ENCODE measurements at regions not wholly inside any gene's neighbourhood (a gene's known extent, or its start where the extent isn't known, plus 50 kb on each side); places are given as distances from the start of the nearest gene placed in this dataset.

- H3K27me3 ChIP-seq (ENCODE audit: control insufficient read depth, insufficient read depth), result no peaks in the 10 kb centered on the region
- no peaks in the 10 kb centered on the region for H3K9me3 ChIP-seq (ENCODE audit: control insufficient read depth, low read length)
- intact Hi-C loops (cut with DNase I), result no loop called here
- no peaks in the 10 kb centered on the region for H3K4me1 ChIP-seq (ENCODE audit: control insufficient read depth, insufficient read depth, low read length)
- 86% methylated on average over 4 of the region's 4 CpGs for WGBS
- ATAC-seq (no peak), DNase-seq (no peak)
- no peak overlapping the region for H3K27ac ChIP-seq (ENCODE audit: low read length)
- H3K4me3 ChIP-seq (ENCODE audit: low read length), result no peak overlapping the region
Measured at GRCh38 chr5:2582507-2582906, 169.0 kb downstream of the IRX2 start.

GRCh38 chr5:2582106-2582505 lies 169.4 kb downstream of the IRX2 start:
- H3K27ac ChIP-seq (ENCODE audit: low read length), result no peak overlapping the region
- H3K4me3 ChIP-seq (ENCODE audit: low read length), result no peak overlapping the region
- no peaks in the 10 kb centered on the region for H3K4me1 ChIP-seq (ENCODE audit: control insufficient read depth, insufficient read depth, low read length)
- H3K27me3 ChIP-seq (ENCODE audit: control insufficient read depth, insufficient read depth), result no peaks in the 10 kb centered on the region
- 84% methylated on average over 7 of the region's 7 CpGs for WGBS
- intact Hi-C loops (cut with DNase I), result no loop called here
- ATAC-seq (no peak), DNase-seq (no peak)
- H3K9me3 ChIP-seq (ENCODE audit: control insufficient read depth, low read length), result no peaks in the 10 kb centered on the region

- H3K4me1 ChIP-seq (ENCODE audit: control insufficient read depth, insufficient read depth, low read length), result no peaks in the 10 kb centered on the region
- no peak overlapping the region for H3K27ac ChIP-seq (ENCODE audit: low read length)
- DNase-seq (no peak), ATAC-seq (no peak)
- intact Hi-C loops (cut with DNase I), result no loop called here
- WGBS, result 88% methylated on average over 5 of the region's 5 CpGs
- H3K9me3 ChIP-seq (ENCODE audit: control insufficient read depth, low read length), result no peaks in the 10 kb centered on the region
- no peak overlapping the region for H3K4me3 ChIP-seq (ENCODE audit: low read length)
- no peaks in the 10 kb centered on the region for H3K27me3 ChIP-seq (ENCODE audit: control insufficient read depth, insufficient read depth)
Measured at GRCh38 chr5:2581418-2581817, 170.1 kb downstream of the IRX2 start.

- no peaks in the 10 kb centered on the region for H3K4me1 ChIP-seq (ENCODE audit: control insufficient read depth, insufficient read depth, low read length)
- no peak for DNase-seq
- 52% methylated on average over 5 of the region's 5 CpGs for WGBS
- no peak overlapping the region for H3K27ac ChIP-seq (ENCODE audit: low read length)
- ATAC-seq, result no peak
- intact Hi-C loops (cut with DNase I), result no loop called here
- no peak overlapping the region for H3K4me3 ChIP-seq (ENCODE audit: low read length)
- H3K9me3 ChIP-seq (ENCODE audit: control insufficient read depth, low read length), result no peaks in the 10 kb centered on the region
- H3K27me3 ChIP-seq (ENCODE audit: control insufficient read depth, insufficient read depth), result no peaks in the 10 kb centered on the region
Measured at GRCh38 chr5:2579126-2579525, 172.4 kb downstream of the IRX2 start.

GRCh38 chr5:2577312-2578036 lies 174.0 kb downstream of the IRX2 start:
- Histone ChIP-seq H3K9me3 (ENCODE audit: control insufficient read depth, low read length) (no peaks in the 10 kb centered on the region), H3K4me3 (ENCODE audit: low read length) (no peak overlapping the region), H3K27ac (ENCODE audit: low read length) (no peak overlapping the region), H3K27me3 (ENCODE audit: control insufficient read depth, insufficient read depth) (no peaks in the 10 kb centered on the region), H3K4me1 (ENCODE audit: control insufficient read depth, insufficient read depth, low read length) (no peaks in the 10 kb centered on the region)
- DNase-seq (no peak), ATAC-seq (no peak)
- intact Hi-C loops (cut with DNase I), result no loop called here
- 83% methylated on average over 12 of the region's 12 CpGs for WGBS

GRCh38 chr5:2576823-2577222 lies 174.7 kb downstream of the IRX2 start:
- WGBS, result 73% methylated on average over 11 of the region's 11 CpGs

GRCh38 chr5:2575871-2576270 lies 175.6 kb downstream of the IRX2 start:
- Histone ChIP-seq H3K4me1 (ENCODE audit: control insufficient read depth, insufficient read depth, low read length) (no peaks in the 10 kb centered on the region), H3K27ac (ENCODE audit: low read length) (no peak overlapping the region), H3K27me3 (ENCODE audit: control insufficient read depth, insufficient read depth) (no peaks in the 10 kb centered on the region), H3K9me3 (ENCODE audit: control insufficient read depth, low read length) (no peaks in the 10 kb centered on the region), H3K4me3 (ENCODE audit: low read length) (no peak overlapping the region)
- intact Hi-C loops (cut with DNase I), result no loop called here
- ATAC-seq (no peak), DNase-seq (no peak)
- 82% methylated on average over 1 of the region's 1 CpG for WGBS

More at GRCh38 chr5:2576823-2577222, 174.7 kb downstream of the IRX2 start:
- DNase-seq (no peak), ATAC-seq (no peak)
- H3K4me3 ChIP-seq (ENCODE audit: low read length), result no peak overlapping the region
- intact Hi-C loops (cut with DNase I), result no loop called here
- H3K4me1 ChIP-seq (ENCODE audit: control insufficient read depth, insufficient read depth, low read length), result no peaks in the 10 kb centered on the region
- no peaks in the 10 kb centered on the region for H3K27me3 ChIP-seq (ENCODE audit: control insufficient read depth, insufficient read depth)
- no peak overlapping the region for H3K27ac ChIP-seq (ENCODE audit: low read length)
- H3K9me3 ChIP-seq (ENCODE audit: control insufficient read depth, low read length), result no peaks in the 10 kb centered on the region

GRCh38 chr5:2575292-2575691 lies 176.2 kb downstream of the IRX2 start:
- Histone ChIP-seq H3K4me3 (ENCODE audit: low read length) (no peak overlapping the region), H3K9me3 (ENCODE audit: control insufficient read depth, low read length) (no peaks in the 10 kb centered on the region), H3K27ac (ENCODE audit: low read length) (no peak overlapping the region), H3K27me3 (ENCODE audit: control insufficient read depth, insufficient read depth) (no peaks in the 10 kb centered on the region), H3K4me1 (ENCODE audit: control insufficient read depth, insufficient read depth, low read length) (no peaks in the 10 kb centered on the region)
- DNase-seq, result no peak
- intact Hi-C loops (cut with DNase I), result no loop called here
- no peak for ATAC-seq
- 23% methylated on average over 3 of the region's 3 CpGs for WGBS

GRCh38 chr5:2574155-2574554 lies 177.3 kb downstream of the IRX2 start:
- Histone ChIP-seq H3K9me3 (ENCODE audit: control insufficient read depth, low read length) (no peaks in the 10 kb centered on the region), H3K4me1 (ENCODE audit: control insufficient read depth, insufficient read depth, low read length) (no peaks in the 10 kb centered on the region), H3K4me3 (ENCODE audit: low read length) (no peak overlapping the region), H3K27ac (ENCODE audit: low read length) (no peak overlapping the region), H3K27me3 (ENCODE audit: control insufficient read depth, insufficient read depth) (no peaks in the 10 kb centered on the region)
- intact Hi-C loops (cut with DNase I), result no loop called here
- DNase-seq, result no peak
- 82% methylated on average over 5 of the region's 5 CpGs for WGBS
- ATAC-seq, result no peak

GRCh38 chr5:2570586-2570985 lies 180.9 kb downstream of the IRX2 start:
- no peak for DNase-seq
- 39% methylated on average over 10 of the region's 10 CpGs for WGBS

GRCh38 chr5:2569774-2570542 lies 181.5 kb downstream of the IRX2 start:
- Histone ChIP-seq H3K4me3 (ENCODE audit: low read length) (no peak overlapping the region), H3K9me3 (ENCODE audit: control insufficient read depth, low read length) (no peaks in the 10 kb centered on the region), H3K4me1 (ENCODE audit: control insufficient read depth, insufficient read depth, low read length) (no peaks in the 10 kb centered on the region), H3K27ac (ENCODE audit: low read length) (no peak overlapping the region), H3K27me3 (ENCODE audit: control insufficient read depth, insufficient read depth) (no peaks in the 10 kb centered on the region)
- 79% methylated on average over 15 of the region's 15 CpGs for WGBS
- no peak for ATAC-seq
- intact Hi-C loops (cut with DNase I), result no loop called here
- DNase-seq, result no peak

More at GRCh38 chr5:2570586-2570985, 180.9 kb downstream of the IRX2 start:
- H3K4me1 ChIP-seq (ENCODE audit: control insufficient read depth, insufficient read depth, low read length), result no peaks in the 10 kb centered on the region
- intact Hi-C loops (cut with DNase I), result no loop called here
- no peak for ATAC-seq
- no peaks in the 10 kb centered on the region for H3K9me3 ChIP-seq (ENCODE audit: control insufficient read depth, low read length)
- H3K27ac ChIP-seq (ENCODE audit: low read length), result no peak overlapping the region
- H3K27me3 ChIP-seq (ENCODE audit: control insufficient read depth, insufficient read depth), result no peaks in the 10 kb centered on the region
- no peak overlapping the region for H3K4me3 ChIP-seq (ENCODE audit: low read length)

Measured in right cardiac atrium (tissue), 5 donors.